Jurkat, Clone E6-1 (cell line): ENCODE measurements at regions not wholly inside any gene's neighbourhood (a gene's known extent, or its start where the extent isn't known, plus 50 kb on each side); places are given as distances from the start of the nearest gene placed in this dataset.

Source experiments
- DNase-seq: peaks from one replicate; pipeline ENCODE4 v3.0.0-alpha.2; 2011; ENCODE audit warnings: low read depth, low spot score
- H3K4me3 ChIP-seq: 2 replicates; pipeline ENCODE4 v1.5.1; 2011; ENCODE audit warnings: mild to moderate bottlenecking, low read length, control low read depth, moderate library complexity

GRCh38 chr5:143557061-143557818 is 153.8 kb upstream of the NR3C1 start:
- no peak overlapping the region for H3K4me3 ChIP-seq
- no peak for DNase-seq

- no peak overlapping the region for H3K4me3 ChIP-seq
- no peak for DNase-seq
Observed at GRCh38 chr5:143554918-143555477, 151.5 kb upstream of the NR3C1 start.

GRCh38 chr5:143554187-143554717 is 150.8 kb upstream of the NR3C1 start:
- no peak for DNase-seq
- H3K4me3 ChIP-seq, result no peak overlapping the region

DNA sequence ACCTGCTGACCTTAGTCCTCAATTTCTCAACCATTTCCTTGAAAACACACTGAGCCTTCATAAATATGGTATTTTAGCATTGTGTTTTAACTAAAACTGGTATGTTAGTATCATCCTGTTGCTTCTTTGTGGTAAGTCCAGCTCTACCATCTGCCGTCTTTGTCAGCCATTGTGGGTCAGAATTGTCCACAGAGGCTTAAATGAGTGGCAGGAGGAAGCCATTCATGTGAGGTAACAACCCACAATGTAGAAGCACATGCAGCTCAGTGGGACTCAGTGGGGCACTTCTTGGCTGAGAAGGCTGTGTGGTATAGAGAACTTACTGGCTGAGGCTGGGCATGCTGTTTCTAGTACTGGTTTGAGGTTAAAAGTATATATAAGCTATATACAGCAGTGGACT is 149.2 kb upstream of the NR3C1 start:
- no peak for DNase-seq
- H3K4me3 ChIP-seq, result no peak overlapping the region

DNA sequence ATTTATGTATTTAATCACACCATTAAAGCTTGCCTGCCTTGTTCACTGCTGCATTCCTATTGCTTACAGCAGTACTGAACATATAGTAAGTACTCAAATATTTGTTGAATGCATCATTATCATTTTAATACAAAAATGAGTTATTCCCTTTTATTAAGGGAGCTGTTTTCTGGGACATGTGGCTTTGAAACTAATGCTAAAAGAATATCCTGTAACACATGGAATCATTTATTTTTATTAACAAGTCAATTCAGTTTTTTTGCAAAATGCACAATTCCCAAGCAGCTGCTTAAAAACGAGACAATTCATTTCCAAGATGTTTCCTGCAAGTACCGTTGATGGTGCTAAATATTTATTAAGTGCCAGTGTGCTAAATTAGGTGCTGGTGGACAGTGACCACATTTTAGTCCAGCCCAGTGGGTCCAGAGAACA is 148.3 kb upstream of the NR3C1 start:
- no peak for DNase-seq
- no peak overlapping the region for H3K4me3 ChIP-seq

DNA sequence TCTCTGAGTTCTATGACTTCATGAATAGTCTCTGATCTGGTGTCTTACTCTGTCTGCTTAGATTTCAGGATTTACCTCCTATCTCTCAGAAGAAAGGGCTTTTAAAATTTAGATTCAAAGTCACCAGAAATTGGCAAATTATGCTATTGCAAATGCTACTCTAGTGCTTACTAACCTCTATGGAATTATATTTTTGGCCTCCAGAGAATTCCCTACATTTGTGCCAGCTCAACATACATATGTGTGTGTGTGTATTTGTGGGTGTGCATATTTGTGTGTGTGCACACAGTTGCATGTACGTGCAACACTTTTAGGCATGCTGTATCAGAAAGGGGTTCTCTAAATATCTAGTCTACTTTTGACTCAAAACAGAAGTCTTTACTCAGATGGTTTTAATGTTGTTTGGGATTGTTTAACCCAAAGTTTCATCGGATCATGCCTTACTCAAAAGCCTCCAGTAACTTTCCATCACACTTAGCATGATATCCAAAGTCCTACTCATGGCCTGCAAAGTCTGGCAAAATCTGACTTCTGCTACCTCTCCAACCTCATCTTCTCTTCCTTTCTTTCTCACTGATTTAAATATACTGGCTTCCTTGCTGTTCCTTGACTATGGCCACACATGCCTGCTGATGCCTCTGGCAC is 147.6 kb upstream of the NR3C1 start:
- no peak overlapping the region for H3K4me3 ChIP-seq
- no peak for DNase-seq

DNA sequence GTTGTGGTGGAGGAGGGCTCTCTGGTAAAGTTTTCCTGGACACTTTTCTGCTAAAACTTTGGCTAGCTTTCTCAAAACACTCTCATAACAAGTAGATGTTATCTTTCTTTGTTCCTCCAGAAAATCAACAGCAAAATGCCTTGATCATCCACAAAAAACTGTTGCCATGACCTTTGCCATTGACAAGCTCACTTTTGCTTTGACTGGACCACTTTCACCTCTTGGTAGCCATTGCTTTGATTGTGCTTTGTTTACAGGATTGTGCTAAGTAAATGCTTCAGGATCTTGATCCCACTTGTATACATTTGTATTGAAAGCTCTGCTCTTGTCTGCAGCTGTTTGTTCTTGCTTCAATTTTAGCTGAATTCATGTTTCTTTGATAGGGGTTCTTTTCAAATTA is 143.9 kb upstream of the NR3C1 start:
- no peak for DNase-seq
- H3K4me3 ChIP-seq, result no peak overlapping the region

GRCh38 chr5:143546394-143546793 is 142.9 kb upstream of the NR3C1 start:
- no peak for DNase-seq
- H3K4me3 ChIP-seq, result no peak overlapping the region

- no peak for DNase-seq
- no peak overlapping the region for H3K4me3 ChIP-seq
Observed at GRCh38 chr5:143544606-143545005, 141.1 kb upstream of the NR3C1 start.

DNA sequence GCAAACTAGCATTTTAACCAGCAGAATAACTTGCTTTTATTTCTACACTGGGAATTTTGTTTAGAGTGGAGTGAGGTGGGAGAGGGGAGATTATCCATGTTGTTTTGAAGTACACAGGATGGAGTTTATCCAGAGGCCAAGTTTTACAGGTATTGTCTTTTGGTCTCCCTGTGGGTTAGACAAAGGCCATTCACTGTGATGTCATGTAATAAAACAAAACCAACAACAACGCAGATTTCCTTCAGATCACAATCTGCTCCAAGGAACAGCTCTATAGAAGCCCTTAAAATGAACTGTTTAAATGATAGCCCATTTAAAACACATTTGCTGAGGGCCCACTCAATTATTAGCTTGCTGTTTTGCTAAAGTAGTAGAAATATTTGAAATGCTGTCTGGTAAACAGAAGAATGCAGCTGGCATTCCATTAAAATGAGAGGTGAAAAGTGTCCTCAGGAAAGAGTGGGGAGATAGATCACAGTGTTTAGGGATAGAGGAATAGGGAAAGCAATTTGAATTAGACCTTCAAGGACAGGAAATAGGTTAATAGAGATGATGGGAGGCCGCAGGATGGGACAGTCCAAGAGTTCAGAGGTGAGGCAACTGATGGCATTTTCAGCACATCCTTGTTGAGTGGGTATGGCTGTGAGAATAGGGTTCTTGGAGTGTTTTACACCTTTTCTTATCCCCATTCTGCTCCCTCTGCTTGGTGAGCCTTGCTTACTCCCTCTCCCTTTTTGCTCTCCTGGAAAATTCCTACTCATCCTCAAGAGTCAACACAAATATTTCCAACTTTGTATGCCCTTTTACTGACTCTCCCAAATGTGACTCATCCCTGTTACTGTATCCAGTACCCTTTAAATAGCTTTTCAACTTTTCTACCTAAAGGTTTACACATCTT is 140.1 kb upstream of the NR3C1 start:
- H3K4me3 ChIP-seq, result no peak overlapping the region
- DNase-seq, result no peak

- no peak overlapping the region for H3K4me3 ChIP-seq
- DNase-seq, result no peak
Observed at GRCh38 chr5:143542798-143543144, 139.3 kb upstream of the NR3C1 start.

GRCh38 chr5:143541943-143542797 is 138.7 kb upstream of the NR3C1 start:
- no peak overlapping the region for H3K4me3 ChIP-seq
- peak; percentile 1 for DNase-seq

DNA sequence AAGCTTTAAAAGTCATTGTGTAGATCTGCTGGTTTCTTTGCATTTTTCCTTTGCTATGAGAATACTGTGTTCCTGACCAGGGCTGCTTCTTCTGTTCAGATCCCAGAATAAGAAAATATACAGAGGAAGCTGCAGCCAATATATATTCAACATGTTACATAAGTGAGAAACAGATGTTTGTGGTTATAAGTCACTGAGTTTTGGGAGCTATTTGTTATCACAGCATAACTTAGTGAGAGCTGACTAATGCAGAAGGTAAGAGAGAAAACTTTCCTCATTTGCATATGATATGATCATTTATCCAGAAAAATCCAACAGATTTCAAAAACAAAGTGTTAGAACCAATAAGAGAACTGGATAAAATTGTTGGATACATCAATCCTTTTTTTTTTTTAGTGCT is 136.3 kb upstream of the NR3C1 start:
- H3K4me3 ChIP-seq, result no peak overlapping the region
- no peak for DNase-seq

GRCh38 chr5:143537056-143537455 is 133.6 kb upstream of the NR3C1 start:
- no peak for DNase-seq
- no peak overlapping the region for H3K4me3 ChIP-seq

DNA sequence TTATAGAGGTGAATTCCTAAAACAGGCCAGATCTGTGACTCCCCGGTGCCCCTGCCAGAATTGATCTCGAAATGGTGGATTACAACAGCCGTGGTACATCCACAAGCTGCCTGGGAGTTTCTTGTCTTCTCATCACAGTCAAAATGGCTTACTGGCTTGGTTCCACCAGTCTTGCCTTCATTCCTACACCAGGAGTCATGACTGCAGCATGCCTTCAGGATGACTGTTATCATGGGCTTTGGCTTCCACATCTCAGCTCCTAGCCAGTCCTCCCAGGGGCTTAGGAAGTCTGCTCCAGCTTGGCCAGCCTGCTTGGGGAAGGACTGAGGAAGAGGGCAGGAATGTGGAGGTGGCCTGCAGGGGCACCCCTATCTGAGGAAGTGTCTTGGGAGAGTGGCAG is 132.9 kb upstream of the NR3C1 start:
- DNase-seq, result no peak
- H3K4me3 ChIP-seq, result no peak overlapping the region

GRCh38 chr5:143534761-143535154 is 131.3 kb upstream of the NR3C1 start:
- no peak overlapping the region for H3K4me3 ChIP-seq
- DNase-seq, result no peak

GRCh38 chr5:143533978-143534760 is 130.7 kb upstream of the NR3C1 start:
- DNase-seq, result no peak
- no peak overlapping the region for H3K4me3 ChIP-seq

GRCh38 chr5:143533475-143533874 is 130.0 kb upstream of the NR3C1 start:
- H3K4me3 ChIP-seq, result no peak overlapping the region
- DNase-seq, result no peak
